ENCODE measurements at regions not wholly inside any gene's neighbourhood (a gene's known extent, or its start where the extent isn't known, plus 50 kb on each side); places are given as distances from the start of the nearest gene placed in this dataset.

DNA sequence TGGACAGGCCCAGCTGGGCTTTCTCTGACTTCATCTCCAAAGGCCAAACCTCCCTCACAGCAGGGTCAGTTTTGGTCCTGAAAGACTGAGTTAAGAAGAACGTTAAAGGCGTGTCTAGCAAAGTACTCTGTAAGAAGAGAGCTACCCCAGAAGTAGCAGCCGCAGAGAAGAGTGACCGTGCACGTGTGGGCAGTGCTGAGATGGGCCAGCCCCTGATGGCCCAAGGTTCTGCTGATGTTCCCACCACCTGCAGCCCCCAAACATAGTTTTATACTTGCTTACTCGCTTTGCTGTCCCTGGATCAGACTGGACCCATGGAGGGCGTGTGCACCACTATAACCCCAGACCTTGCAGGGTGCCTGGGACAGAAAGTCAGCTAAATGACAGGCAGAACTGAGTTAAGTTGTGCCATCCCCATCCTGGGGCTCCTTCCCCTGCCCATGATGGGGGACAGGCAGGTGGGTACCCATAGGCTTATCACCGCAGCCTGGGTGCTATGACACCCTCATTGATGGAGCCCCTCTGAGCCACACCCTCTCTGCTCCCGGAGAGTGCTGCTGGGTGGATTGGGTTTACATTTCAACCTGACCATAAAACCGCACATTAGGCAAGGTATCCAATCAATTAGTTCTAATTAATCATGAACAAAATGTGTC, 367.3 kb upstream of the HS6ST1 start:
- Mint-ChIP-seq H3K4me3 (no peak overlapping the region), H3K27ac (no peak overlapping the region), H3K27me3 (peaks cover 3% of the 10 kb centered on the region), H3K4me1 (peaks cover 7% of the 10 kb centered on the region), H3K36me3 (ENCODE audit: low read depth) (no peaks in the 10 kb centered on the region), H3K9me3 (no peaks in the 10 kb centered on the region)
- CTCF ChIA-PET = interaction anchor here (1.1 kb wide), 1 partner anchor 50 kb away, joined by 3 read pairs; no protein-coding TSS in a partner anchor
- peak; percentile 11 for DNase-seq
- POLR2A ChIA-PET = no interaction called here

- peaks cover 3% of the 10 kb centered on the region for H3K27me3 Mint-ChIP-seq
- H3K4me1 Mint-ChIP-seq = peaks cover 7% of the 10 kb centered on the region
- no peak overlapping the region for H3K4me3 Mint-ChIP-seq
- no peaks in the 10 kb centered on the region for H3K36me3 Mint-ChIP-seq (ENCODE audit: low read depth)
- CTCF ChIA-PET = interaction anchor here (0.7 to 1.1 kb wide), 3 partner anchors 14 to 50 kb away, joined by 3 to 7 read pairs (median 5); no protein-coding TSS in a partner anchor
- no peak overlapping the region for H3K27ac Mint-ChIP-seq
- POLR2A ChIA-PET = no interaction called here
- no peaks in the 10 kb centered on the region for H3K9me3 Mint-ChIP-seq
- peak; percentile 16 for DNase-seq
Measured at GRCh38 chr2:128686497-128686859, 367.8 kb upstream of the HS6ST1 start.

GRCh38 chr2:128686881-128687555, 368.4 kb upstream of the HS6ST1 start:
- no peak for DNase-seq
- Mint-ChIP-seq H3K4me3 (no peak overlapping the region), H3K27me3 (peaks cover 2% of the 10 kb centered on the region), H3K4me1 (peaks cover 7% of the 10 kb centered on the region), H3K27ac (no peak overlapping the region), H3K9me3 (no peaks in the 10 kb centered on the region), H3K36me3 (ENCODE audit: low read depth) (no peaks in the 10 kb centered on the region)
- CTCF ChIA-PET = interaction anchor here (0.7 to 1.1 kb wide), 3 partner anchors 14 to 49 kb away, joined by 3 to 7 read pairs (median 5); no protein-coding TSS in a partner anchor
- POLR2A ChIA-PET = no interaction called here

DNA sequence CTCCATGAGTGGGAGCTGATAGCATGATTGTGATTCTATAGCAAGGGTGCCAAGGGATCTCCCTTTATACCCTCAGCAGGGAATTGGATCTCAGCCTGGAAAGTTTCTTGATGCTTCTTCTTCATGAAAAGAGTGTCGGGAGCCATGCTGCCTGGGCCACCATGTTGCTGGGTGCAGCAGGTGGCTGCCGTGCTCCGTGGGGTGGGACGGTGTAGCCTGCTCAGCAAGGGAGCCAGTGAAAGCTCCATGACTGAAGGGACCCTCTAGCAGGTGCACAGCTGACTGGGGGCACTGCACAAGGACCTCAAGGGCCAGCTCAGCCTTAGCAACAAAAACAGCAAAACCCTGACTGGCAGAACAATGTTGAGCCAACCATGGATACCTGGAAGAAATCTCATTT, 368.9 kb upstream of the HS6ST1 start:
- Mint-ChIP-seq H3K27ac (no peak overlapping the region), H3K4me1 (peaks cover 7% of the 10 kb centered on the region), H3K36me3 (ENCODE audit: low read depth) (no peaks in the 10 kb centered on the region), H3K4me3 (no peak overlapping the region), H3K9me3 (no peaks in the 10 kb centered on the region), H3K27me3 (no peaks in the 10 kb centered on the region)
- CTCF ChIA-PET = no interaction called here
- POLR2A ChIA-PET = no interaction called here
- no peak for DNase-seq

DNA sequence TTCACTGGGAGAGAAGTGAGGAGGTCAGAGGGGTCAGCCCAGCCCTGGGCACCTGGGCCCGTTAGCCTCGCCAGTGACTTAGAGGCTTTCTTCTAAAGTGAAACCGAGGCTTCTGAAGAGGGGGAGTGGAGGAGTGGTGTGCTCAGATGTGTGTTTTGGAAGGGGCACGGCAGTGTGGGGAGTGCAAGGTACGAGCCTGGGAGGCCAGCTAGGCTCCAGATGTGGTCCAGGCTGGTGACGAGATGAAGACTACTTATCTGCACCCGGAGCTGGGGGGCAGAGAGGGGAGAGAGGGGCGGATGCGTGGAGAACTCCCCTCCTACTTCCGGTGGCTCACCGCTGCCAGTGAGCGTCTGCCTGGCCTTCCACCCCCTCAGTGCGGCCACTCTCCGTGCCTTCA, 371.3 kb upstream of the HS6ST1 start:
- Mint-ChIP-seq H3K9me3 (no peaks in the 10 kb centered on the region), H3K36me3 (ENCODE audit: low read depth) (no peaks in the 10 kb centered on the region), H3K27ac (no peak overlapping the region), H3K27me3 (no peaks in the 10 kb centered on the region), H3K4me1 (peaks cover 7% of the 10 kb centered on the region), H3K4me3 (no peak overlapping the region)
- ChIA-PET CTCF (no interaction called here), POLR2A (no interaction called here)
- no peak for DNase-seq

DNA sequence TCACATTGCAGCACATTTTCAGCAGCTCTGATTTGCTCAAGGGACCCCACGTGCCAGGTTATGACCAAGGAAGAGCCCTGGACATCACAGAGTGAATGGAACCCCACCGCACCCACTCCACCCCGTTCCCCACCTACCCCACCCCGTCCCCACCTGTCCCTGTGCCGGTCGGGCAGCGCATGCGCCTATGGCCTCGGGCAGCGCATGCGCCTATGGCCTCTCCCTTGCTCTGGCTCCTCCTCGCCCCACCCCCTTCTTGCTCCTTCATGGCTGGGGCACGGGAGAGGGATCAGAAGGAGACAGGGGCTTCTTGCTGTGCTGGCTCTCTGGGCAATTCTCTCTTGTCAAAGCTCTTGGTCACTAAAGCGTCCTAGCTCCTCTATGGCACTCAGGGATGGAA, 371.8 kb upstream of the HS6ST1 start:
- H3K27ac Mint-ChIP-seq = no peak overlapping the region
- H3K27me3 Mint-ChIP-seq = no peaks in the 10 kb centered on the region
- H3K36me3 Mint-ChIP-seq (ENCODE audit: low read depth) = no peaks in the 10 kb centered on the region
- H3K9me3 Mint-ChIP-seq = no peaks in the 10 kb centered on the region
- peaks cover 7% of the 10 kb centered on the region for H3K4me1 Mint-ChIP-seq
- POLR2A ChIA-PET = no interaction called here
- no peak for DNase-seq
- CTCF ChIA-PET = no interaction called here
- H3K4me3 Mint-ChIP-seq = no peak overlapping the region

DNA sequence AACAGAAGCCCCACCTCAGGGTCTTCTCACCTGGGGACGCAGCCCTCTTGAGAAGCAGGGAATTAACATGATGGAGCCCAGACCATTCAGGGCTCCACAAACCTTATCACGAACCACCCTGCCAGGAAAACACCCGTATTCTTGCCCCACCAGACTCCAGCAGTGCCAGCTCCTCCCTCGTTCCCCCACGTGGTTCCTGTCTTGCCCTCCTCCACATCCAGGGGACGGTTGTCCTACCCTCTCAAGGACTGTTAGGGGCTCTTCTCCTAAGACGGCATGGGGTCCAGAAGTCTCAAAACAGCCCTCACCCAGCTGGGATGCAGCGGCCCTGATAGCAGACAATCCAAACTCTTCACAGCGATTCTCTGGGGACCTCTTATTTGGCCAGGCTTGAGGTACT, 372.2 kb upstream of the HS6ST1 start:
- H3K27me3 Mint-ChIP-seq = no peaks in the 10 kb centered on the region
- no peaks in the 10 kb centered on the region for H3K9me3 Mint-ChIP-seq
- peaks cover 6% of the 10 kb centered on the region for H3K4me1 Mint-ChIP-seq
- POLR2A ChIA-PET = no interaction called here
- CTCF ChIA-PET = no interaction called here
- no peak overlapping the region for H3K27ac Mint-ChIP-seq
- no peak for DNase-seq
- no peak overlapping the region for H3K4me3 Mint-ChIP-seq
- no peaks in the 10 kb centered on the region for H3K36me3 Mint-ChIP-seq (ENCODE audit: low read depth)

GRCh38 chr2:128691526-128691925, 372.9 kb upstream of the HS6ST1 start:
- Mint-ChIP-seq H3K4me1 (no peaks in the 10 kb centered on the region), H3K36me3 (ENCODE audit: low read depth) (no peaks in the 10 kb centered on the region), H3K4me3 (no peak overlapping the region), H3K27ac (no peak overlapping the region), H3K27me3 (no peaks in the 10 kb centered on the region), H3K9me3 (no peaks in the 10 kb centered on the region)
- ChIA-PET CTCF (no interaction called here), POLR2A (no interaction called here)
- DNase-seq = no peak

DNA sequence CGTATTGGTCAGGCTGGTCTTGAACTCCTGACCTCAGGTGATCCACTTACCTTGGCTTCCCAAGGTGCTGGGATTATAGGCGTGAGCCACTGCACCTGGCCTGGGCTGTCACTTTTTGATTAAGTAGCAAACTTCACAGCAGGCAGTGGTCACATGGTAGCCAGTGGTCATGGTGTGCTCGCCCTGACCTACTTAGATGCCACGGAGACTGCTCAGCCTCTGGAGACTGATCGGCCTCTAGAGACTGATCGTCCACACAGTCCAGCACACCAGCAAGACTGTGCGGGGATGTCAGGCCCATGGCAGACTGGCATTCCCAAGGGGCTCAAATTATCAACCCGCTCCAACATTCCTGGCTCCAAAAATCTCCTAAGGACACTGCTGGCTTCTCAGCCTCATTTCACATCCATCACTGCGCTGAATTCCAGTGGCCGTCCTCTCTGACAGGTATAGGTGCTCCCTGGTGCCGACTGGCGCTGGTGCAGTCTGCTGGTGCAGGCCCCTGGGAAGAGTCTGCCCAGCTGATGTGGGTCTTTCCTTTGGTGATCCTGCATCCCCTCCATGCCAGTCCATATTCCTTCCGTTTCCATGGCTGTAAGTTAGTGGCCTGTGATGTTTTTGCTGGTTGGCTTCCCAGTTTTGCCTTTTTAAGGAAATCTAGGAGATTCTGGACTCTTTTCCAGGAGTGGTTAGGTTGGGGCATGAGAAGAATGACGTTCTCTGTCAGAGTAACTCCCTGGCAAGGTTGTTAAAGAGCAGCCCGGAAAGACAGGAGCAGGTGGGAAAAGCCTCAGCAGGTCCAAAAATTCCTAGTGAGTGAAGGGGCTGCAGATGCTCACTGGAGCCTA, 374.5 kb upstream of the HS6ST1 start:
- Mint-ChIP-seq H3K4me1 (no peaks in the 10 kb centered on the region), H3K4me3 (no peak overlapping the region), H3K9me3 (no peaks in the 10 kb centered on the region), H3K27me3 (peaks cover 3% of the 10 kb centered on the region), H3K27ac (no peak overlapping the region), H3K36me3 (ENCODE audit: low read depth) (no peaks in the 10 kb centered on the region)
- ChIA-PET CTCF (no interaction called here), POLR2A (no interaction called here)
- DNase-seq = no peak

DNA sequence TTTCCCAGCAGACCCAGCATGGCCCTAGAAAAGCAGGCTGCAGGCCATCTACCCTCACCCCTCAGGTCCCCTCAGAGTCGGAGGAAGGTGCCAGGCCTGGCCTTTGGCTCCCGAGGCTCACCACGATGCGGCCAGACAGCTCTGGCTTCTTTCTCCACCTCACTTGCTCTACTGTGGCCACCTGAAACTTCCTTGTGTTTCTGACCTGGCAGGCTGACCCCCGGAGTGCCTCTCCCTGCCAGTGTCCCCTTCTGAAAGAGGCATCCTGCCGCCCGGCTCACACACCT, 375.0 kb upstream of the HS6ST1 start:
- Mint-ChIP-seq H3K27me3 (peaks cover 3% of the 10 kb centered on the region), H3K27ac (no peak overlapping the region), H3K36me3 (ENCODE audit: low read depth) (no peaks in the 10 kb centered on the region), H3K4me3 (no peak overlapping the region), H3K4me1 (no peaks in the 10 kb centered on the region), H3K9me3 (no peaks in the 10 kb centered on the region)
- ChIA-PET POLR2A (no interaction called here), CTCF (no interaction called here)
- DNase-seq = no peak

DNA sequence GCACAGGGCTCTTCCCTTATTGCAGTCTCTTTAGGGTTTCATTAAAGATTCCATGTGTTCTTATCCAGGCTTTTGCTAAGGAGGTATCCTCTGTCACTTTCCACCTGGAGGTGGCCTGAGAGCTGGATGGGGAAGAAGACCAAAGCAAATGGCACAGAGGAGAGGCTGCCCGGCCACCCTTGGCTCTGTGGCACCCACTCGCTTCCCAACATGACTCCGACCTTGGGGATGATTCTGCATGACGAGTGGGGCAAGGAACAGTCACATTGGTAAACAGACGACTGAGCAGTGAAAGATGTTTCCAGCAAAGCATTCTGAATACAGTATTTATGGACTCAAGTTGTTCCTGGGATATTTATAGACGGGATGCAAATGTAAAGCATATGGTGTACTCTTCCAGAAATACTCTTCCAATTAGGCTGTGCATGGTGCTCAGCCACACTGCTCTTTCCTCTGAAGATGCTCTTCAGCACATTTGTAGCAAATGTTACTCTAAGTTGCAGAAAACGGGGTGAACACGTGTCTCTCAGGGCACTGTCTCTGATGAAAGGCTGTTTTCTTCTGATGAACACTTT, 377.1 kb upstream of the HS6ST1 start:
- Mint-ChIP-seq H3K9me3 (no peaks in the 10 kb centered on the region), H3K27me3 (peaks cover 8% of the 10 kb centered on the region), H3K36me3 (ENCODE audit: low read depth) (no peaks in the 10 kb centered on the region), H3K27ac (no peak overlapping the region), H3K4me1 (no peaks in the 10 kb centered on the region), H3K4me3 (no peak overlapping the region)
- ChIA-PET POLR2A (no interaction called here), CTCF (no interaction called here)
- DNase-seq = no peak

DNA sequence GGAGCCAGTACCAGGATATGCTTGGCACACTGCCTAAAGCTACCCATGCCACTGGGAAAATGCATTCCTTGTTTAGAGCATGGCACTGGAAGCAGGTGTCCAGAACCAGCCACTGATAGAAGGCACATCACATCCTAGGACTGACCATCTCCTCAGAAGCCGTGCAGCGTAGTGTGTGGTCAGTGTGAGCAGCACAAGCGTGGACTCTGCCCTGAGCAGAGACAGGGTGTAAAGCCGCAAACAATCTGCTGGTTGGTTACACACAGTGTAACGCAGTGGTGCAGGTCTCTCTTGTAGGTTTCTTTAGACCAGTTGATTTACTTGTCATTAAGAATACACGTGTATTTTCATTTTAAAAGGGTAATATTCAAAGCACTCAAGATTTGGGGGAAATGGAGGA, 377.8 kb upstream of the HS6ST1 start:
- DNase-seq = no peak
- H3K4me3 Mint-ChIP-seq = no peak overlapping the region
- ChIA-PET POLR2A (no interaction called here), CTCF (interaction anchor here (0.8 kb wide), 1 partner anchor 37 kb away, joined by 3 read pairs; no protein-coding TSS in a partner anchor)
- H3K4me1 Mint-ChIP-seq = no peaks in the 10 kb centered on the region
- H3K27me3 Mint-ChIP-seq = peaks cover 8% of the 10 kb centered on the region
- no peaks in the 10 kb centered on the region for H3K36me3 Mint-ChIP-seq (ENCODE audit: low read depth)
- H3K9me3 Mint-ChIP-seq = no peaks in the 10 kb centered on the region
- no peak overlapping the region for H3K27ac Mint-ChIP-seq

- Mint-ChIP-seq H3K4me3 (no peak overlapping the region), H3K4me1 (no peaks in the 10 kb centered on the region), H3K36me3 (ENCODE audit: low read depth) (no peaks in the 10 kb centered on the region), H3K9me3 (peaks cover 3% of the 10 kb centered on the region), H3K27ac (no peak overlapping the region), H3K27me3 (peaks cover 12% of the 10 kb centered on the region)
- ChIA-PET CTCF (interaction anchor here (1.1 kb wide), 1 partner anchor 35 kb away, joined by 3 read pairs; no protein-coding TSS in a partner anchor), POLR2A (no interaction called here)
- DNase-seq = no peak
Measured at GRCh38 chr2:128701418-128701817, 382.8 kb upstream of the HS6ST1 start.

Data from activated CD4-positive, alpha-beta memory T cell treated with anti-CD3 and anti-CD28 coated beads, Interleukin-2, amount 10 ng/mL, durations not matched to agents 7 days and 5 days (primary cell).